ENCODE measurements at regions not wholly inside any gene's neighbourhood (a gene's known extent, or its start where the extent isn't known, plus 50 kb on each side); places are given as distances from the start of the nearest gene placed in this dataset.

DNA sequence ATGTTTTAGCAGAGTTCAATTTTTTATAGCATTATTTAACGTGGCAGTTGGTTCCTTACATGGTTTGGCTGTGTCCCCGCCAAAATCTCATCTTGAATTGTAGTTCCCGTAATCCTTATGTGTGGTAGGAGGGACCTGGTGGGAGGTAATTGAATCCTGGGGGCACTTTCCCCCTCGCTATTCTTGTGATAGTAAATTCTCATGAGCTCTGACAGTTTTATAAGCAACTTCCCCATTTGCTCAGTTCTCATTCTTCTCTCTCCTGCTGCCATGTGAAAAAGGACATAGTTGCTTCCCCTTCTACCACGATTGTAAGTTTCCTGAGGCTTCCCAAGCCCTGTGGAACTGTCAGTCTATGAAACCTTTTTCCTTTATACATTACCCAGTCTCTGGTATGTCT is 329.5 kb downstream of the GRIA2 start (continued):
- TF ChIP-seq, protein P1, sequence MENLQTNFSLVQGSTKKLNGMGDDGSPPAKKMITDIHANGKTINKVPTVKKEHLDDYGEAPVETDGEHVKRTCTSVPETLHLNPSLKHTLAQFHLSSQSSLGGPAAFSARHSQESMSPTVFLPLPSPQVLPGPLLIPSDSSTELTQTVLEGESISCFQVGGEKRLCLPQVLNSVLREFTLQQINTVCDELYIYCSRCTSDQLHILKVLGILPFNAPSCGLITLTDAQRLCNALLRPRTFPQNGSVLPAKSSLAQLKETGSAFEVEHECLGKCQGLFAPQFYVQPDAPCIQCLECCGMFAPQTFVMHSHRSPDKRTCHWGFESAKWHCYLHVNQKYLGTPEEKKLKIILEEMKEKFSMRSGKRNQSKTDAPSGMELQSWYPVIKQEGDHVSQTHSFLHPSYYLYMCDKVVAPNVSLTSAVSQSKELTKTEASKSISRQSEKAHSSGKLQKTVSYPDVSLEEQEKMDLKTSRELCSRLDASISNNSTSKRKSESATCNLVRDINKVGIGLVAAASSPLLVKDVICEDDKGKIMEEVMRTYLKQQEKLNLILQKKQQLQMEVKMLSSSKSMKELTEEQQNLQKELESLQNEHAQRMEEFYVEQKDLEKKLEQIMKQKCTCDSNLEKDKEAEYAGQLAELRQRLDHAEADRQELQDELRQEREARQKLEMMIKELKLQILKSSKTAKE (IDR thresholded peaks at IDR 0.05; ENCODE audit: low read depth, poor library complexity, severe bottlenecking), result no peak
- TF ChIP-seq MYB (IDR thresholded peaks at IDR 0.05; ENCODE audit: borderline replicate concordance, low read depth, low read length), result no peak
- TF ChIP-seq, protein P2, sequence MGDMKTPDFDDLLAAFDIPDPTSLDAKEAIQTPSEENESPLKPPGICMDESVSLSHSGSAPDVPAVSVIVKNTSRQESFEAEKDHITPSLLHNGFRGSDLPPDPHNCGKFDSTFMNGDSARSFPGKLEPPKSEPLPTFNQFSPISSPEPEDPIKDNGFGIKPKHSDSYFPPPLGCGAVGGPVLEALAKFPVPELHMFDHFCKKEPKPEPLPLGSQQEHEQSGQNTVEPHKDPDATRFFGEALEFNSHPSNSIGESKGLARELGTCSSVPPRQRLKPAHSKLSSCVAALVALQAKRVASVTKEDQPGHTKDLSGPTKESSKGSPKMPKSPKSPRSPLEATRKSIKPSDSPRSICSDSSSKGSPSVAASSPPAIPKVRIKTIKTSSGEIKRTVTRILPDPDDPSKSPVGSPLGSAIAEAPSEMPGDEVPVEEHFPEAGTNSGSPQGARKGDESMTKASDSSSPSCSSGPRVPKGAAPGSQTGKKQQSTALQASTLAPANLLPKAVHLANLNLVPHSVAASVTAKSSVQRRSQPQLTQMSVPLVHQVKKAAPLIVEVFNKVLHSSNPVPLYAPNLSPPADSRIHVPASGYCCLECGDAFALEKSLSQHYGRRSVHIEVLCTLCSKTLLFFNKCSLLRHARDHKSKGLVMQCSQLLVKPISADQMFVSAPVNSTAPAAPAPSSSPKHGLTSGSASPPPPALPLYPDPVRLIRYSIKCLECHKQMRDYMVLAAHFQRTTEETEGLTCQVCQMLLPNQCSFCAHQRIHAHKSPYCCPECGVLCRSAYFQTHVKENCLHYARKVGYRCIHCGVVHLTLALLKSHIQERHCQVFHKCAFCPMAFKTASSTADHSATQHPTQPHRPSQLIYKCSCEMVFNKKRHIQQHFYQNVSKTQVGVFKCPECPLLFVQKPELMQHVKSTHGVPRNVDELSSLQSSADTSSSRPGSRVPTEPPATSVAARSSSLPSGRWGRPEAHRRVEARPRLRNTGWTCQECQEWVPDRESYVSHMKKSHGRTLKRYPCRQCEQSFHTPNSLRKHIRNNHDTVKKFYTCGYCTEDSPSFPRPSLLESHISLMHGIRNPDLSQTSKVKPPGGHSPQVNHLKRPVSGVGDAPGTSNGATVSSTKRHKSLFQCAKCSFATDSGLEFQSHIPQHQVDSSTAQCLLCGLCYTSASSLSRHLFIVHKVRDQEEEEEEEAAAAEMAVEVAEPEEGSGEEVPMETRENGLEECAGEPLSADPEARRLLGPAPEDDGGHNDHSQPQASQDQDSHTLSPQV (IDR thresholded peaks at IDR 0.05), result no peak
- no peak for TF ChIP-seq TBL1XR1 (IDR thresholded peaks at IDR 0.05; ENCODE audit: low read depth, low read length)
- TF ChIP-seq E2F4 (IDR thresholded peaks at IDR 0.05; ENCODE audit: low read depth, low read length), result no peak

GRCh38 chr4:157527954-157528353 is 307.4 kb downstream of the GRIA2 start:
- in situ Hi-C loops (cut with MboI), result no loop called here

More at GRCh38 chr4:157527954-157528353, 307.4 kb downstream of the GRIA2 start:
- ChIA-PET RAD21 (ENCODE audit: unreplicated experiment) (no interaction called here), POLR2A (no interaction called here), CTCF (no interaction called here), SMC1A (ENCODE audit: uncharacterized antibody, unreplicated experiment) (no interaction called here)
- no peak for TF ChIP-seq RB1 (IDR thresholded peaks at IDR 0.05; ENCODE audit: borderline replicate concordance)
- no peak for TF ChIP-seq ASH2L (IDR thresholded peaks at IDR 0.05; ENCODE audit: borderline replicate concordance, low read depth)
- TF ChIP-seq SP1 (IDR thresholded peaks at IDR 0.05; ENCODE audit: low read depth, low read length), result no peak
- no peak for TF ChIP-seq CREB1 (IDR thresholded peaks at IDR 0.05; ENCODE audit: low read depth)
- TF ChIP-seq EGR1 (IDR thresholded peaks at IDR 0.05; ENCODE audit: borderline replicate concordance in 1 of 2, low read depth in 2 of 2, low read length in 2 of 2), result no peak
- no peak for TF ChIP-seq KDM1A (IDR thresholded peaks at IDR 0.05; ENCODE audit: borderline replicate concordance)
- Histone ChIP-seq H3K36me3 (ENCODE audit: control insufficient read depth in 2 of 2, insufficient read depth in 2 of 2, low read length in 1 of 2) (no peaks in the 10 kb centered on the region), H3K9me3 (replicated peaks; ENCODE audit: control insufficient read depth, insufficient read depth, low read length) (no peaks in the 10 kb centered on the region), H3K4me2 (ENCODE audit: control insufficient read depth, insufficient read depth) (no peak overlapping the region), H4K20me1 (ENCODE audit: control insufficient read depth, insufficient read depth) (no peaks in the 10 kb centered on the region), H2AFZ (ENCODE audit: control insufficient read depth, low read depth, low read length) (no peak overlapping the region), H3K79me2 (ENCODE audit: control insufficient read depth, insufficient read depth, low read length) (no peaks in the 10 kb centered on the region), H3K9ac (ENCODE audit: control insufficient read depth, insufficient read depth, low read length) (no peak overlapping the region), H3K4me3 (no peak overlapping the region), H3K27ac (ENCODE audit: control insufficient read depth, insufficient read depth) (no peak overlapping the region), H3K4me1 (ENCODE audit: control insufficient read depth, insufficient read depth, low read length) (no peaks in the 10 kb centered on the region), H3K27me3 (replicated peaks in 1 of 2; ENCODE audit: control insufficient read depth in 2 of 2, insufficient read depth in 2 of 2, low read length in 1 of 2) (no peaks in the 10 kb centered on the region)
- intact Hi-C loops (cut with micrococcal nuclease; ENCODE audit: unreplicated experiment), result no loop called here
- DNase-seq (ENCODE audit: low read depth, low spot score), result no peak
- BruUV-seq (replicated peaks), result no TSS peak
- no peak for ATAC-seq
- WGBS (ENCODE audit: insufficient coverage, insufficient replicate concordance, low lambda C conversion rate, missing lambda C conversion rate), result 0% methylated on average over 1 of the region's 1 CpG
- FAIRE-seq, result no peak
